ENCODE measurements at regions not wholly inside any gene's neighbourhood (a gene's known extent, or its start where the extent isn't known, plus 50 kb on each side); places are given as distances from the start of the nearest gene placed in this dataset.

DNA sequence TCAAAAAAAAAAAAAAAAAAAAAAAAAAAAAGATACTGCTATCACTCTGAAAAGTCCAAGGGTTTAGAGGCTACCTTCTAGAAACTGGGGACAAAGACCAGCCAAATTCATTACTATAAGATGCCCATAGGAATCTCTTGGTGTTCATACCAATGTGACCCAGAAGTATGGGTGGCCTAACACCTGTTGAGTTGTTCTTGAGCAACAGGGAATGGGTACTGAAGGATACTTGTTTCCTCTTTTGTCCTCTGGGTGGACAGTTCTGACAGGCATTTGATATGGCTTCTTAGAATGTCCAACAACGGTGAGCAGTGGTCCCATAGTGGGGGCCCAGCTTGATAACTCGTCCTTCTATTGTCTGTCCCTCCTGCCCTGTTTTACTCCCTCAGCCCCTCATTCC is 141.4 kb upstream of the PLEKHM1 start:
- TF ChIP-seq, protein P1, sequence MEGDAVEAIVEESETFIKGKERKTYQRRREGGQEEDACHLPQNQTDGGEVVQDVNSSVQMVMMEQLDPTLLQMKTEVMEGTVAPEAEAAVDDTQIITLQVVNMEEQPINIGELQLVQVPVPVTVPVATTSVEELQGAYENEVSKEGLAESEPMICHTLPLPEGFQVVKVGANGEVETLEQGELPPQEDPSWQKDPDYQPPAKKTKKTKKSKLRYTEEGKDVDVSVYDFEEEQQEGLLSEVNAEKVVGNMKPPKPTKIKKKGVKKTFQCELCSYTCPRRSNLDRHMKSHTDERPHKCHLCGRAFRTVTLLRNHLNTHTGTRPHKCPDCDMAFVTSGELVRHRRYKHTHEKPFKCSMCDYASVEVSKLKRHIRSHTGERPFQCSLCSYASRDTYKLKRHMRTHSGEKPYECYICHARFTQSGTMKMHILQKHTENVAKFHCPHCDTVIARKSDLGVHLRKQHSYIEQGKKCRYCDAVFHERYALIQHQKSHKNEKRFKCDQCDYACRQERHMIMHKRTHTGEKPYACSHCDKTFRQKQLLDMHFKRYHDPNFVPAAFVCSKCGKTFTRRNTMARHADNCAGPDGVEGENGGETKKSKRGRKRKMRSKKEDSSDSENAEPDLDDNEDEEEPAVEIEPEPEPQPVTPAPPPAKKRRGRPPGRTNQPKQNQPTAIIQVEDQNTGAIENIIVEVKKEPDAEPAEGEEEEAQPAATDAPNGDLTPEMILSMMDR (IDR thresholded peaks at IDR 0.05), result no peak
- no peak for TF ChIP-seq EZH2 (IDR thresholded peaks at IDR 0.05; ENCODE audit: borderline replicate concordance, insufficient read depth, low read depth, low read length, poor library complexity, severe bottlenecking)
